ENCODE measurements at regions not wholly inside any gene's neighbourhood (a gene's known extent, or its start where the extent isn't known, plus 50 kb on each side); places are given as distances from the start of the nearest gene placed in this dataset.
"Not testable (repeated sequence)": the region's sequence is repeated elsewhere in the genome, so short reads cannot be mapped to it uniquely, and the experiment has no call there.

DNA sequence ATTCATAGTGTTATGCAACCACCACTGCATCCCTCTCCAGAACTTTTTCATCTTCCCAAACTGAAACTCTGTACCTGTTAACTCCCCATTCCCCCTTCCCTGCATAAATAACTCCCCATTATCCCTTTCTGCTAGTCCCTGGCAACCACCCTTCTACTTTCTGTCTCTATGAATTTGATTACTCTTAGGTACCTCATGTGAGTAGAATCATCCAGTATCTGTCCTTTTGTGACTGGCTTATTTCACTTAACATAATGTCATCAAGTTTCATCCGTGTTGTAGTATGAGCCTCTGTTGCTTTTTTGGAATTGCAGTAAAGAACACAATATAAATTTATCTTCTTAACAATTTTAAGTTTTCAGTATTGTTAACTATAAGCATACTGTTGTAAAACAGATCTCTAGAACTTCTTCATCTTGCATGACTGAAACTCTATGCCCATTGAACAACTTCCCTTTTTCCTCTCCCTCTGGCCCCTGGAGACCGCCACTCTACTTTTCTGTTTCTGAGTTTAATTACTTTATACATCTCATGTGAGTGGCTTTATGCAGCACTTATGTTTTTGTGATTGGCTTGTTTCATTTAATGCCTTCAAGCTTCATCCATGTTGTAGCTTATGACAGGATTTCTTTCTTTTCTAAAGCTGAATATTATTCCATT lies 87.3 kb upstream of the ABCC4 start:
- DNase-seq (ENCODE audit: low spot score) = no peak

GRCh38 chr13:95391362-95391761 lies 90.1 kb upstream of the ABCC4 start:
- DNase-seq (ENCODE audit: low spot score) = no peak

- DNase-seq (ENCODE audit: low spot score) = no peak
Observed at GRCh38 chr13:95391785-95392184, 90.5 kb upstream of the ABCC4 start.

DNA sequence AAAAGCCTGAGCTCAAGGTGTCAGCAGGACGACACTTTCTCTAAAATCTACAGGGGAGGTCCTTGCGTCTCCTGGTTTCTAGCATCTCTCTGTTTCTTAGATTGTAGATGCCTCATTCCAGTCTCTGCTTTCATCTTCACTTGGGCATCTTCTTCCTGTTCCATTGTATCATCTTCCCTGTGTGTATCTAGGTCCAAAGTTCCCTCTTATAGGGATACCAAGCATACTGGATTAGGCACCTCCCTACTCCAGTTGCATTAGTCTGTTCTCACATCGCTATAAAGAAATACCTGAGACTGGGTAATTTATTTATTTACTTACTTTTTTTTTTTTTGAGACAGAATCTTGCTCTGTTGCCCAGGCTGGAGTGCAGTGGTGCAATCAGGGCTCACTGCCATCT lies 91.3 kb upstream of the ABCC4 start:
- DNase-seq (ENCODE audit: low spot score) = no peak

- DNase-seq (ENCODE audit: low spot score) = no peak
Observed at GRCh38 chr13:95403349-95404140, 102.3 kb upstream of the ABCC4 start.

DNA sequence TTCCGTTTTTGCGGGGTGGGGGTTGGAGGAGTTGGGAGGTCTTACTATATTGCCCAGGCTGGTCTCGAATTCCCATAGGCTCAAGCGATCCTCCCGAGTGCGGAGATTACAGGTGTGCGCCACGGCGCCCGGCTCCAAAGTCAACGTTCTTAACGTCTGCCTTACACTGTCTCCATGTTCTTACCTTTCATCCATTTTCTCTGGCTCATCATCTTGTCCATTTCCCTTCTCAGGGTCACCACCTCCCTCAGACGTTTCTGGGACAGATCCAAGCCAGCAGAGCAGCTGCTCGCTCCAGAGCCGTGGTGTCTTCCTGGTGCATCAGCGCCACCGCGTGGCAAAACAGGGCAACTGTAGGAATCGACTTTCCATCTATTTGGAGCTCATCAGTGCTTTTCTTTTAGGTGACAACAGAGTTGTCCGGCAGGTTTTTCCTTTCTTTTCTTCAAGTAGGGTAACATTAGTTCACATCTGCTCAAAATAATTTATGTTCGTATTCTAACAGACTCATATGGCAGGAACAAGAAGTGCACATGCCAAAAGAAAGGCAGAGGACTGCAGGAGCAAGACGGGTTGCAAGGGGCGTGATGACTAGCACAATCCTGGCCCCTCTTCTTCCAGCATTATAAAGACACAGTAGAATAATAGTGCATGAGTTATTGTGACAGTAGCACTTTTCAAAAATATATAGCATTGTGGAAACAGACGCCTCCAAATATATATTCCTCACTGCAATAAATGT lies 103.1 kb upstream of the ABCC4 start:
- DNase-seq (ENCODE audit: low spot score) = peak; percentile 77

DNA sequence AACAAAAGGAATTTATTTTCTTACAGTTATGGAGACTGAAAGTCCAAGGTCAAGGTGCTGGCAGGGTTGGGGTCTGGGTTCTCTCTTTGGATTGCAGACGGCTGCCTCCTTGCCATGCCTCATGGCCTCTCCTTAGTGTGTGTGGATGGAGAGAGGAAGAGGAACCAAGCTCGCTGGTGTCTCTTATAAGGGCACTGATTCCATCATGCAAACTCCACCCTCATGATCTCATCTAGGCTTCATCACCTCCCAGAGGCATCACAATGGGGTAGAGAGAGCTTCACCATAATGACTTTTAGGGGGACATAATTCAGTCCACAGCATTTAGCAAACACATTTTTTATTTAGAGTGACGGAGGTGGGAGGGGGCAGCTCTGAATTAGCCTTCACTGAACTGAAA lies 104.9 kb upstream of the ABCC4 start:
- peak; percentile 6 for DNase-seq (ENCODE audit: low spot score)

- DNase-seq (ENCODE audit: low spot score) = no peak
Observed at GRCh38 chr13:95411428-95412040, 110.3 kb upstream of the ABCC4 start.

GRCh38 chr13:95418946-95419345 lies 117.7 kb upstream of the ABCC4 start:
- DNase-seq (ENCODE audit: low spot score) = no peak

DNA sequence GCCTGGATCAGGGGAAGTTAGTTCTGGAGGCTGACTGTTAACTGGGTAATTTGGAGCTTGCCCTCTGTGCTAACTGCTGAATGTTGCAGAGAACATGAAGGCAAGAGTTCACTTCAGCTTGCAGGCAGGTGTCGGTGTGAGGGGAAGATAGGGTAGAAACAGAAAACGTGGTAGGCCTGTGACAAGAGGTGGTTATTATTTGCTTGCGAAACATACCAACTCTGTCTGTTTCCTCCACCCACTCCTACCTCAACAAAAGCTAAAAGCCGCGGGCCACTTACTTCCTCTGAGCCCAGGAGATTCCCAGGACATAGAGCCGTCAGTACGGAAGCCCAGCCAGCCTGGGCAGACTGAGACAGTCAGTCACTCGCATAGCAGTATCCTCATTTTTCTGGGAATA lies 119.2 kb upstream of the ABCC4 start:
- DNase-seq (ENCODE audit: low spot score) = no peak

DNA sequence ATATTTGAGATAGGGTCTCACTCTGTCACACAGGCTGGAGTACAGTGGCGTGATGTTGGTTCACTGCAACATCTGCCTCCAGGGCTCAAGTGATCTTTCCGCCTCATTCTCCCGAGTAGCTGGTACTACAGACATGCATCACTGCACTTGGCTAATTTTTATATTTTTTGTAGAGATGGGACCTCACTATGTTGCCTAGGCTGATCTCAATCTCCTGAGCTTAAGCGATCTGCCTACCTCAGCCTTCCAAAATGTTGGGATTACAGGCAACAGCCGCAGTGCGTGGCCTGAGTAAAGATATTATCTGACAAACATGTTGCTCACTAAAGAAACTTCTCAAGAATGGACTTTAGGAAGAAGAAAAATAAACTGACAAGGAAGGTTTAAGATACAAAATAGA lies 125.4 kb upstream of the ABCC4 start:
- DNase-seq (ENCODE audit: low spot score) = no peak

DNA sequence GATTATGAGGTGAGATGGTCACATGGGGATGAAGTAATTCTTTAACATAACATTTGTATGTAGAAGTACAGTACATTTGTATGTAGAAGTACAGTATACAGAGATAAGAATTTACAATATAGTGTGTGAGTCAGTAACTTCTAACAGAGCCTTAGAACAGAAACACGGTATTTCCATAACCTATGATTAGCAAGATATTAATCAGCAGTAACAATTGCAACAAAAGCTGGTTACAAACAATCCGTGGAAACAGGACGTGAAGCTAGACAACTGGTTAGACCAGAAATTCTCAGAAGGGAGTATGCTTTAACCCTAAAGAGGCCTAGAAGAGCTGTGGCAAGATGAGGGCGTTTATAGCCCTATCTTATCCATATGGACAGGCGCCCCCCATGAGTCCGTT lies 122.0 kb upstream of the CLDN10 start:
- not testable (repeated sequence) for DNase-seq (ENCODE audit: low spot score)

DNA sequence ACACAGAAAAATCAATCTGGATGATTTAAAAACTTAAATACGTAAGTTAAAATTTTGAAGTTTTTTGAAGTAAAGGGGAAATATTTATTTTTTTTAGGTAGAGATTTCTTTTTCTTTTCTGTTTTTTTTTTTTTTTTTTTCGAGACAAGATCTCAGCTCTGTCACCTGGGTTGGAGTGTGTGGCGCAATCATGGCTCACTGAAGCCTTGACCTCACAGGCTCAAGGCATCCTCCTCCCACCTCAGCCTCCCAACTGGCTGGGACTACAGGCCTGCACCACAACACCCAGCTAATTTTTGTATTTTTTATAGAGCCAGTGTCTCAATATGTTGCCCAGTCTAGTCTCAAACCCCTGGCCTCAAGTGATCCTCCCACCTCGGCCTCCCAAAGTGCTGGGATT lies 120.4 kb upstream of the CLDN10 start:
- DNase-seq (ENCODE audit: low spot score) = no peak

- DNase-seq (ENCODE audit: low spot score) = no peak
Observed at GRCh38 chr13:95433537-95433936, 119.0 kb upstream of the CLDN10 start.

DNA sequence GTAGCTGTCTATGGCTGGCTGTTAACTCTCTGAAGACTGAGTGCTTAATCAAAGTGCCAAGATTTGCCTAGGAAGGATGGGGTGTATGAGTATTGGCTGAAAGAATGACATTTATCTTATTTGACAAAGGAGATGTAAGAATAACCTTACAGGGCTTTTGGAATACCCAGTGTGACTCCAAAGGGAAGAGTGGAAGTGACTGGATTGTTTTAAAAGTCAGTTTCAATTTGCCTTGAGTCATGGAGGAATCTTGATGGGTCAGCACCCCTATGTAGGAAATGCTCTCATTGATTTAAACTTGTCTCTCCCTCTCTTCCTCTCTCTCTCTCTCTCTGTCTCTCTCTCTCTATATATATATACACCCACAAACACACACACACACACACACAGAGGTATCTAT lies 118.4 kb upstream of the CLDN10 start:
- DNase-seq (ENCODE audit: low spot score) = no peak

DNA sequence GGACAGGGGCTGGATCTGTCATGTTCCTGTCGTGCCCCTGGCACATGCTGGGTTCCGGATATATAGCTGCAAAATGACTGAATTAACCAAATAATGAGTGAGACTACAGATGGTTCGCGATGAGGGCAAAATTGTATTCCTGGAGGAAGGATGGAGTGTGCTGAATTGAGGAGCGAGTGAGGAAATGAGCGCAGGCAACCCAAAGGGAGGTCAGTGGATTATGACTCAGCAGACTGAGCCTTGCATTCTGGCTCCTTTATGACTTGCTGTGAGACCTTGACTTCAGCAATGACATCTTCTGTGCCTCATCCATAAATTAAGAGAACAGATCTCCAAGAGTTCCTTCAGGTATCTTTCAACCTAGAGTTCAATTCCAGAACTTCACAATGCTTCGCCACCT lies 115.0 kb upstream of the CLDN10 start:
- DNase-seq (ENCODE audit: low spot score) = no peak

- no peak for DNase-seq (ENCODE audit: low spot score)
Observed at GRCh38 chr13:95438297-95438696, 114.2 kb upstream of the CLDN10 start.

DNA sequence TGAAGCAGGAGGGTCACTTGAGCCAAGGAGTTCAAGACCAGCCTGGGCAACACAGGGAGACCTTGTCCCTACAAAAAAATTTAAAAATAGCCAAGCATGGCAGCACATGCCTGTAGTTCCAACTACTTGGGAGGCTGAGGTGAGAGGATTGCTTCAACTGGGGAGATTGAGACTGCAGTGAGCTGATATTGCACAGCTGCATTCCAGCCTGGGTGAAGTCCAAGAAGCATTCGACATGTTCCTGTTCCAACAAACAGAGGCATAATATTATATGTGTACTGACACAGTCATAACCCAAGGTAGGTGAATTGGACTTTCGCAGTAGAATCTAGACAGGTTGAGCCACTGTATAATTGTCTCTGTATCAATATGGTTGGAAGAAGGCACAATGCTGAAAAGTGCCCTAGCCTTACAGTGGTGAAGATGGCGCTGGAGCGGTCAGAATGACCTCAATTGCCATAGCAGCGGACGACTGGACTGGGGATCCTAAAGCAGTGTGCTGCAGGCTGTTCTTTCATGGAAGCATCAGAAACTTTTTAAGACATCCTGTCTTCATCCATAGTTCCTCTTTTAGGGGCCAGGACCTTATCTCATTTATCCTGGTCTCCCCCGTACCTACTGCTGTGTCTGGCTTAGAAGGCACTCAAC lies 112.0 kb upstream of the CLDN10 start:
- no peak for DNase-seq (ENCODE audit: low spot score)

- no peak for DNase-seq (ENCODE audit: low spot score)
Observed at GRCh38 chr13:95441326-95441725, 111.2 kb upstream of the CLDN10 start.

GRCh38 chr13:95444006-95444730 lies 108.4 kb upstream of the CLDN10 start:
- no peak for DNase-seq (ENCODE audit: low spot score)

GRCh38 chr13:95445131-95445530 lies 107.4 kb upstream of the CLDN10 start:
- no peak for DNase-seq (ENCODE audit: low spot score)

All from RKO (cell line).